HepG2 (cell line): ENCODE measurements at regions not wholly inside any gene's neighbourhood (a gene's known extent, or its start where the extent isn't known, plus 50 kb on each side); places are given as distances from the start of the nearest gene placed in this dataset.

Experiments
- ATAC-seq: fragments of 200-7000 bp; cut with Tn5 transposase; 3 replicates; pipeline ENCODE4 v1.9.1; 2020; ENCODE audit warnings: mild to moderate bottlenecking, moderate library complexity
- BruUV-seq: library from RNA; stranded (reverse); fragments of 400-500 nt; replicated peaks from 2 replicates; lab custom pipeline; 2021; lab: Mats Ljungman, UMichigan
- CTCF ChIA-PET: fragments of 300-600 bp; formaldehyde crosslinking; extraction: SDS; loops from one replicate; lab custom pipeline; 2021; ENCODE audit warnings: low total read pairs, inconsistent platforms, low intra/inter-chr PET ratio; lab: Yijun Ruan, JAX
- POLR2A ChIA-PET: fragments of 350-600 bp; sonication (Branson Sonifier 250); formaldehyde crosslinking; loops from one replicate; lab custom pipeline; 2020; ENCODE audit warnings: antibody characterized with exemption, inconsistent platforms; lab: Yijun Ruan, JAX
- DNase-seq: peaks from one replicate; pipeline ENCODE4 v3.0.0-alpha.2; 2015; ENCODE audit warnings: low spot score
- FAIRE-seq: peaks from 3 replicates; lab custom pipeline; 2011; peaks lifted over from hg19 to GRCh38; lab: Jason Lieb, UNC
- H2AFZ ChIP-seq: one replicate; pipeline ENCODE4 v1.6.1; 2011; ENCODE audit warnings: low read length, inconsistent platforms
- H3K27ac ChIP-seq: fragments of 300-600 bp; 3 replicates; pipeline ENCODE4 v1.8.0; 2011; ENCODE audit warnings: mixed run types, mild to moderate bottlenecking, mixed read lengths, low read length, inconsistent platforms; ENCODE audit not compliant: insufficient read depth; ENCODE audit errors: extremely low read length
- H3K27me3 ChIP-seq, 2 experiments: fragments of 200-600 bp in 1 of 2; 2 replicates in 1 of 2; 3 replicates in 1 of 2; pipeline versions ENCODE4 v1.6.0 to v1.8.0; 2011; ENCODE audit warnings: low read length in 2 of 2, mild to moderate bottlenecking in 2 of 2, moderate library complexity in 2 of 2, inconsistent platforms in 1 of 2; ENCODE audit not compliant: insufficient read depth in 2 of 2, control insufficient read depth in 1 of 2
- H3K36me3 ChIP-seq, 2 experiments: fragments of 200-600 bp in 1 of 2; replicated peaks in 1 of 2; 2 replicates in 1 of 2; 3 replicates in 1 of 2; pipeline versions ENCODE4 v1.5.1 to v1.8.0; 2011; ENCODE audit warnings: low read length in 2 of 2, inconsistent platforms in 1 of 2; ENCODE audit not compliant: insufficient read depth in 2 of 2, control insufficient read depth in 1 of 2
- H3K4me1 ChIP-seq: 2 replicates; pipeline ENCODE4 v1.5.1; 2012; ENCODE audit warnings: low read length, inconsistent platforms; ENCODE audit not compliant: insufficient read depth
- H3K4me2 ChIP-seq: 2 replicates; pipeline ENCODE4 v1.6.0; 2011; ENCODE audit warnings: low read depth, low read length, inconsistent platforms
- H3K4me3 ChIP-seq, 3 experiments: fragments of 200-600 bp in 1 of 3; sonication (generic), shearing (Covaris generic) in 1 of 3; replicated peaks in 1 of 3; 2 replicates each; pipeline ENCODE4 v1.5.1; 2011 to 2016; ENCODE audit warnings: low read length in 3 of 3, inconsistent platforms in 2 of 3, low read depth in 2 of 3, mild to moderate bottlenecking in 2 of 3, control low read depth in 1 of 3, mixed read lengths in 1 of 3; ENCODE audit not compliant: insufficient read depth in 1 of 3
- H3K79me2 ChIP-seq: one replicate; pipeline ENCODE4 v1.6.1; 2011; ENCODE audit warnings: low read length, inconsistent platforms; ENCODE audit not compliant: insufficient read depth
- H3K9ac ChIP-seq: 2 replicates; pipeline ENCODE4 v1.6.0; 2011; ENCODE audit warnings: mild to moderate bottlenecking, low read depth, low read length, inconsistent platforms; ENCODE audit not compliant: insufficient read depth
- H3K9me3 ChIP-seq: 2 replicates; pipeline ENCODE4 v1.5.1; 2012; ENCODE audit warnings: mild to moderate bottlenecking, low read length
- H4K20me1 ChIP-seq: 2 replicates; pipeline ENCODE4 v1.6.0; 2011; ENCODE audit warnings: inconsistent platforms, mild to moderate bottlenecking, low read length, moderate library complexity; ENCODE audit not compliant: insufficient read depth
- CBFB ChIP-seq: sonication (generic); formaldehyde crosslinking; IDR thresholded peaks from 2 replicates; pipeline ENCODE4 v1.4.0; 2020; ENCODE audit warnings: missing genetic modification reagents
- CHD2 ChIP-seq: IDR thresholded peaks from 2 replicates; pipeline ENCODE4 v1.6.1; 2011; ENCODE audit warnings: low read depth, low read length, improper control_type of control experiment
- GATAD1 ChIP-seq: IDR thresholded peaks from 2 replicates; pipeline ENCODE4 v1.6.1; 2016; ENCODE audit warnings: missing genetic modification reagents, missing compliant biosample characterization
- HMGA1 ChIP-seq: sonication (generic); formaldehyde crosslinking; conservative IDR thresholded peaks from 2 replicates; pipeline ENCODE4 v1.4.0; 2020; ENCODE audit warnings: missing genetic modification reagents
- KLF13 ChIP-seq: sonication (generic); formaldehyde crosslinking; IDR thresholded peaks from 2 replicates; pipeline ENCODE4 v1.4.0; 2020; ENCODE audit warnings: mild to moderate bottlenecking, missing genetic modification reagents
- NFE2 ChIP-seq: sonication (generic); formaldehyde crosslinking; IDR thresholded peaks from 2 replicates; pipeline ENCODE4 v1.4.0; 2020; ENCODE audit warnings: missing genetic modification reagents
- SETDB1 ChIP-seq: sonication (generic); formaldehyde crosslinking; IDR thresholded peaks from 2 replicates; pipeline ENCODE4 v1.5.1; 2020; ENCODE audit warnings: missing genetic modification reagents, mild to moderate bottlenecking, borderline replicate concordance
- ZBTB34 ChIP-seq: sonication (generic); formaldehyde crosslinking; IDR thresholded peaks from 2 replicates; pipeline ENCODE4 v1.8.0; 2022; ENCODE audit warnings: mild to moderate bottlenecking, missing genetic modification reagents
- ZNF230 ChIP-seq: sonication (generic); formaldehyde crosslinking; IDR thresholded peaks from 2 replicates; pipeline ENCODE4 v1.4.0; 2020; ENCODE audit warnings: mild to moderate bottlenecking, missing genetic modification reagents
- ZNF234 ChIP-seq: sonication (generic); formaldehyde crosslinking; conservative IDR thresholded peaks from 2 replicates; pipeline ENCODE4 v1.5.1; 2020; ENCODE audit warnings: mild to moderate bottlenecking, missing genetic modification reagents
- ZNF431 ChIP-seq: sonication (generic); formaldehyde crosslinking; IDR thresholded peaks from 2 replicates; pipeline ENCODE4 v1.9.0; 2022; ENCODE audit warnings: missing genetic modification reagents, low read depth, mild to moderate bottlenecking, borderline replicate concordance
- ZNF460 ChIP-seq: sonication (generic); formaldehyde crosslinking; IDR thresholded peaks from 2 replicates; pipeline ENCODE4 v1.5.1; 2020; ENCODE audit warnings: missing genetic modification reagents, mild to moderate bottlenecking, borderline replicate concordance
- ZNF530 ChIP-seq: sonication (generic); formaldehyde crosslinking; IDR thresholded peaks from 2 replicates; pipeline ENCODE4 v1.5.0; 2020; ENCODE audit warnings: low read depth, mild to moderate bottlenecking, missing genetic modification reagents
- WGBS: methylation state at CpG from one replicate; pipeline ENCODE4 v1.1.6; 2017; ENCODE audit warnings: low lambda C conversion rate; 5-methylcytosine and 5-hydroxymethylcytosine counted together
- in situ Hi-C: cut with HindIII; loops from 2 replicates; pipeline ENCODE4 v1.10.0; 2017; ENCODE audit warnings: low pct_unique_long_range_greater_than_20kb; ENCODE audit not compliant: extremely low pct_ligation_motif_present
- intact Hi-C: fragments of 100-400 bp; cut with micrococcal nuclease; formaldehyde crosslinking; loops from one replicate; pipeline ENCODE4 v1.10.0; 2022; ENCODE audit not compliant: unreplicated experiment

GRCh38 chr12:67442896-67443295 lies 173.7 kb downstream of the CAND1 start:
- TF ChIP-seq ZNF431: no peak
- peak; percentile 41; the same call in 1 of the 2 replicates for TF ChIP-seq CHD2
- peaks cover 0 to 2% of the 10 kb centered on the region in 2 experiments; a peak in 1 of 5 replicates for H3K27me3 ChIP-seq
- no peaks in the 10 kb centered on the region for H3K9me3 ChIP-seq
- no peak for ATAC-seq
- no peaks in the 10 kb centered on the region for H3K36me3 ChIP-seq
- BruUV-seq: no TSS peak
- H3K4me3 ChIP-seq: no peak overlapping the region
- no peaks in the 10 kb centered on the region for H3K79me2 ChIP-seq
- in situ Hi-C loops: loop anchor here (5.0 kb wide), 1 partner anchor 86 kb away; no protein-coding TSS in a partner anchor
- no peaks in the 10 kb centered on the region for H4K20me1 ChIP-seq
- no peak for FAIRE-seq
- H3K9ac ChIP-seq: no peak overlapping the region
- DNase-seq: no peak
- no peak overlapping the region for H3K4me2 ChIP-seq
- CTCF ChIA-PET: interaction anchor here (1.8 kb wide), 1 partner anchor 87 kb away, joined by 11 read pairs; no protein-coding TSS in a partner anchor
- WGBS: 32% methylated on average over 8 of the region's 8 CpGs
- H3K27ac ChIP-seq: no peak overlapping the region
- H2AFZ ChIP-seq: no peak overlapping the region
- H3K4me1 ChIP-seq: 0 out of 2 replicates have a peak, but pooled peaks cover 11% of the 10 kb centered on the region
- intact Hi-C loops: loop anchor here (1.0 to 5.0 kb wide), 2 partner anchors 87 to 499 kb away; no protein-coding TSS in a partner anchor
- POLR2A ChIA-PET: no interaction called here

DNA sequence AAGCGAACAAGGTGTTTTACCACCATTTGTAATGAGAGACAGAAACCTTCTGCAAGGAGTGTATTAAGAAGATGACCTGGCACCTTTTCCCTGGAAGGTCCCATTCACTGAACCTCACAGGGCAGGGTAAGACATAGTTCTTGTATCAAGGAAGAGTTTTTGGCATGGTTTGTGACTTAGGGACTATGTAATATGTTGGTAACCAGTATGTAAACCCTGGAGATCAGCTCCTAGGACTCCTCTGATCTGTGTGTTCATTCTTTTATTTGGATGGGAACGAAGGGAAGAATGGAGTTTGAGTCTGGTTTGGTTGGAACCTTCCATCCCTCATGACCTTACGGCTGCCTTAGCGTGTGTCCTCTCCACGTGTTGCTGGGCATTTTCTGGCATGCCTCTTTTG lies 175.4 kb downstream of the CAND1 start:
- H4K20me1 ChIP-seq: no peaks in the 10 kb centered on the region
- H3K4me1 ChIP-seq: 0 out of 2 replicates have a peak, but pooled peaks cover 11% of the 10 kb centered on the region
- H2AFZ ChIP-seq: no peak overlapping the region
- no peak overlapping the region for H3K4me3 ChIP-seq
- no peak overlapping the region for H3K9ac ChIP-seq
- TF ChIP-seq ZBTB34 (CRISPR knock-in tag) (no peak), ZNF460 (CRISPR knock-in tag) (no peak), KLF13 (CRISPR knock-in tag) (no peak), ZNF431 (no peak), CBFB (CRISPR knock-in tag) (no peak), CHD2 (no peak), HMGA1 (CRISPR knock-in tag) (no peak), SETDB1 (CRISPR knock-in tag) (no peak), ZNF530 (CRISPR knock-in tag) (no peak), NFE2 (no peak), GATAD1 (CRISPR knock-in tag) (no peak), ZNF234 (CRISPR knock-in tag) (no peak), ZNF230 (CRISPR knock-in tag) (no peak)
- ChIA-PET CTCF (no interaction called here), POLR2A (no interaction called here)
- in situ Hi-C loops (loop anchor here (5.0 kb wide), 1 partner anchor 87 kb away; no protein-coding TSS in a partner anchor), intact Hi-C loops (loop anchor here (5.0 kb wide), 1 partner anchor 498 kb away; no protein-coding TSS in a partner anchor)
- no peak for FAIRE-seq
- ATAC-seq: no peak
- H3K27me3 ChIP-seq: 0 out of 5 replicates have a peak, but pooled peaks cover 0 to 2% of the 10 kb centered on the region in 2 experiments
- no peak overlapping the region for H3K4me2 ChIP-seq
- H3K27ac ChIP-seq: no peak overlapping the region
- H3K9me3 ChIP-seq: no peaks in the 10 kb centered on the region
- H3K36me3 ChIP-seq: no peaks in the 10 kb centered on the region
- no peaks in the 10 kb centered on the region for H3K79me2 ChIP-seq
- DNase-seq: no peak
- WGBS: 19% methylated on average over 5 of the region's 5 CpGs
- no TSS peak for BruUV-seq
